Peyer's patch (tissue), 4 donors: ENCODE measurements at regions not wholly inside any gene's neighbourhood (a gene's known extent, or its start where the extent isn't known, plus 50 kb on each side); places are given as distances from the start of the nearest gene placed in this dataset.

Source experiments
- POLR2A ChIP-seq, 2 donors: fragments of 450-650 bp; IDR thresholded peaks; one replicate each; pipeline ENCODE4 v1.5.1; 2017; ENCODE audit warnings: antibody characterized with exemption in 2 of 2, mild to moderate bottlenecking in 2 of 2, moderate library complexity in 2 of 2
- TF ChIP-seq, protein P1 (sequence below), 6 experiments: fragments of 450-650 bp in 4 of 6; fragments of 200-600 bp in 2 of 6; sonication (generic) in 1 of 6; IDR thresholded peaks; one replicate each; pipeline ENCODE4 v1.5.1; 2017 to 2019; ENCODE audit warnings: antibody characterized with exemption in 6 of 6, mild to moderate bottlenecking in 3 of 6, moderate library complexity in 1 of 6

DNA sequence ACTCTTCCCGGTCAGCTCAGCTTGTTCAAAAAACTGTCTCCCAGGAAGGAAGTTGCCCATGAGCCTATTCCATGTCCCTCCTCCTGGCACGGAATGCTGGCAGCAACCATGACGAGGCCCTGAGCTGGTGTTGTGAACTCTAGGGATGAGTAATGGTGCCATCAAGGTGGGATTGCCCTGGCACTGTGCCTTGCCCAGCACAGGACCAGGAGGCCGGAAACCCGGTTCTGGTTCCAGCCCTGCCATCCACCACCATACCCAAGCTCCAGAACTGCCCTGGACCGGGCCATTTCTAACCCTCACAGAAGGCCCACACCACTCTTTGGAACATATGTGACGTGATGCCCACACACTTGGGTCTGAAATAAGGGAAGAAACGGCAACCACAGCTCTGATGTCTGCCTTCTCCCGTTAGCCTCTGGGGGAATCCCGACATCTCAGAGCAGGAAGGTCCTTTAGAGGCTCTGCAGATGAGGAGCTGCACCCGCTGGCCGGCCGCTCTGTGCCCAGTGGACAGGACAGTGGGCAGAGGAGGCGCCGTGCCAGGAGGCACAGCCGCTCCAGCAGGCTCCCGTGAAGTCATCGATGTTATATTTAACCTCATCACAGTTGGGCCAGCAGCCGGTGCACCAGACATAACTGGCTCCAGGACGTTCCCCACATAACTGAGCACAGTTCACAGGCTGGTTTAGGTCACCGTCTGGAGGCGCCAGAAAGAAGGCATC, 462.1 kb upstream of the ID2 start:
- TF ChIP-seq, protein P1, sequence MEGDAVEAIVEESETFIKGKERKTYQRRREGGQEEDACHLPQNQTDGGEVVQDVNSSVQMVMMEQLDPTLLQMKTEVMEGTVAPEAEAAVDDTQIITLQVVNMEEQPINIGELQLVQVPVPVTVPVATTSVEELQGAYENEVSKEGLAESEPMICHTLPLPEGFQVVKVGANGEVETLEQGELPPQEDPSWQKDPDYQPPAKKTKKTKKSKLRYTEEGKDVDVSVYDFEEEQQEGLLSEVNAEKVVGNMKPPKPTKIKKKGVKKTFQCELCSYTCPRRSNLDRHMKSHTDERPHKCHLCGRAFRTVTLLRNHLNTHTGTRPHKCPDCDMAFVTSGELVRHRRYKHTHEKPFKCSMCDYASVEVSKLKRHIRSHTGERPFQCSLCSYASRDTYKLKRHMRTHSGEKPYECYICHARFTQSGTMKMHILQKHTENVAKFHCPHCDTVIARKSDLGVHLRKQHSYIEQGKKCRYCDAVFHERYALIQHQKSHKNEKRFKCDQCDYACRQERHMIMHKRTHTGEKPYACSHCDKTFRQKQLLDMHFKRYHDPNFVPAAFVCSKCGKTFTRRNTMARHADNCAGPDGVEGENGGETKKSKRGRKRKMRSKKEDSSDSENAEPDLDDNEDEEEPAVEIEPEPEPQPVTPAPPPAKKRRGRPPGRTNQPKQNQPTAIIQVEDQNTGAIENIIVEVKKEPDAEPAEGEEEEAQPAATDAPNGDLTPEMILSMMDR (IDR thresholded peaks at IDR 0.05), result no peak
- TF ChIP-seq POLR2A (IDR thresholded peaks at IDR 0.05), result no peak
